ENCODE measurements at regions not wholly inside any gene's neighbourhood (a gene's known extent, or its start where the extent isn't known, plus 50 kb on each side); places are given as distances from the start of the nearest gene placed in this dataset.
"Not testable (repeated sequence)": the region's sequence is repeated elsewhere in the genome, so short reads cannot be mapped to it uniquely, and the experiment has no call there.

- Histone ChIP-seq H3K27me3 (ENCODE audit: control insufficient read depth in 5 of 5, insufficient read depth in 4 of 5, low read length in 5 of 5) (no peaks in the 10 kb centered on the region), H3K9ac (ENCODE audit: low read length in 5 of 5) (no peak overlapping the region), H3K9me3 (ENCODE audit: control insufficient read depth in 5 of 5, low read length in 5 of 5) (no peaks in the 10 kb centered on the region), H3K36me3 (ENCODE audit: control insufficient read depth in 5 of 5, insufficient read depth in 5 of 5, low read length in 5 of 5) (no peaks in the 10 kb centered on the region), H3K4me1 (ENCODE audit: control insufficient read depth in 5 of 5, insufficient read depth in 5 of 5, low read length in 5 of 5) (peaks cover 0 to 36% (median 20%) of the 10 kb centered on the region in 5 donors), H3K27ac (ENCODE audit: low read depth, low read length) (no peak overlapping the region), H3K4me3 (ENCODE audit: low read depth in 1 of 5, low read length in 5 of 5) (no peak overlapping the region)
These were observed 77.1 kb downstream of the XCL2 start for GRCh38 chr1:168466714-168467131.

GRCh38 chr1:168466092-168466713 lies 77.6 kb downstream of the XCL2 start:
- H3K9me3 ChIP-seq (ENCODE audit: control insufficient read depth in 5 of 5, low read length in 5 of 5) = no peaks in the 10 kb centered on the region
- H3K27me3 ChIP-seq (ENCODE audit: control insufficient read depth in 5 of 5, insufficient read depth in 4 of 5, low read length in 5 of 5) = no peaks in the 10 kb centered on the region
- H3K36me3 ChIP-seq (ENCODE audit: control insufficient read depth in 5 of 5, insufficient read depth in 5 of 5, low read length in 5 of 5) = no peaks in the 10 kb centered on the region
- no peak overlapping the region for H3K4me3 ChIP-seq (ENCODE audit: low read depth in 1 of 5, low read length in 5 of 5)
- H3K27ac ChIP-seq (ENCODE audit: low read depth, low read length) = no peak overlapping the region
- no peak overlapping the region for H3K9ac ChIP-seq (ENCODE audit: low read length in 5 of 5)
- peaks cover 0 to 36% (median 20%) of the 10 kb centered on the region in 5 donors for H3K4me1 ChIP-seq (ENCODE audit: control insufficient read depth in 5 of 5, insufficient read depth in 5 of 5, low read length in 5 of 5)

GRCh38 chr1:168461108-168461507 lies 82.7 kb downstream of the XCL2 start:
- H3K4me1 ChIP-seq (ENCODE audit: control insufficient read depth in 5 of 5, insufficient read depth in 5 of 5, low read length in 5 of 5); H3K27me3 ChIP-seq (ENCODE audit: control insufficient read depth in 5 of 5, insufficient read depth in 4 of 5, low read length in 5 of 5): not testable (repeated sequence)

DNA sequence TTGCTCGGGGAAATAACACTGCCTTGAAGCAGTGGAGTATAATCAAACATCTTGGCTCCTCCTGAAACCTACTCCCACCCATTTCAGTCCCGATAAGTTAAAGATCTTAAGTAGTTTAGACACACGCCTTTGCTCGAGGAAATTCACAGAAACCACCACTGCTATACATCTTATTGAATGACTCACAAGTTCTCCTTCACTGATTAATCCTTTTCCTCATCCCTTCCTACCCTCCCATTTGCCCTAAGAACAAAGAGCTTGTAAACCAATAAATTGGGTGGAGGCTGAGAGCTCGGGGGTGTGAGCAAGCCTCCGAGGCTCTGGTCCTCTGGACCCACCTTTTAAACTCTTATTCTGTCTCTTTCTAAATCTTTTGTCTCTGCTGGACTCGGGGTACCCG lies 86.5 kb downstream of the XCL2 start:
- H3K4me3 ChIP-seq (ENCODE audit: low read depth in 1 of 5, low read length in 5 of 5); H3K27me3 ChIP-seq (ENCODE audit: control insufficient read depth in 5 of 5, insufficient read depth in 4 of 5, low read length in 5 of 5); H3K36me3 ChIP-seq (ENCODE audit: control insufficient read depth in 5 of 5, insufficient read depth in 5 of 5, low read length in 5 of 5); H3K27ac ChIP-seq (ENCODE audit: low read depth, low read length); H3K4me1 ChIP-seq (ENCODE audit: control insufficient read depth in 5 of 5, insufficient read depth in 5 of 5, low read length in 5 of 5); H3K9ac ChIP-seq (ENCODE audit: low read length in 5 of 5): not testable (repeated sequence)
- peaks cover 0 to 12% (median 9%) of the 10 kb centered on the region in 5 donors for H3K9me3 ChIP-seq (ENCODE audit: control insufficient read depth in 5 of 5, low read length in 5 of 5)

More at GRCh38 chr1:168461108-168461507, 82.7 kb downstream of the XCL2 start:
- H3K9ac ChIP-seq (ENCODE audit: low read length in 5 of 5); H3K27ac ChIP-seq (ENCODE audit: low read depth, low read length); H3K4me3 ChIP-seq (ENCODE audit: low read depth in 1 of 5, low read length in 5 of 5); H3K36me3 ChIP-seq (ENCODE audit: control insufficient read depth in 5 of 5, insufficient read depth in 5 of 5, low read length in 5 of 5); H3K9me3 ChIP-seq (ENCODE audit: control insufficient read depth in 5 of 5, low read length in 5 of 5): not testable (repeated sequence)

GRCh38 chr1:168455764-168456163 lies 88.0 kb downstream of the XCL2 start:
- H3K27ac ChIP-seq (ENCODE audit: low read depth, low read length) = no peak overlapping the region

GRCh38 chr1:168454211-168454815 lies 89.5 kb downstream of the XCL2 start:
- Histone ChIP-seq H3K9me3 (ENCODE audit: control insufficient read depth in 5 of 5, low read length in 5 of 5) (peaks cover 0 to 15% (median 10%) of the 10 kb centered on the region in 5 donors), H3K36me3 (ENCODE audit: control insufficient read depth in 5 of 5, insufficient read depth in 5 of 5, low read length in 5 of 5) (no peaks in the 10 kb centered on the region), H3K27ac (ENCODE audit: low read depth, low read length) (no peak overlapping the region), H3K4me1 (ENCODE audit: control insufficient read depth in 5 of 5, insufficient read depth in 5 of 5, low read length in 5 of 5) (no peaks in the 10 kb centered on the region), H3K4me3 (ENCODE audit: low read depth in 1 of 5, low read length in 5 of 5) (no peak overlapping the region), H3K27me3 (ENCODE audit: control insufficient read depth in 5 of 5, insufficient read depth in 4 of 5, low read length in 5 of 5) (no peaks in the 10 kb centered on the region), H3K9ac (ENCODE audit: low read length in 5 of 5) (no peak overlapping the region)

More at GRCh38 chr1:168455764-168456163, 88.0 kb downstream of the XCL2 start:
- Histone ChIP-seq H3K27me3 (ENCODE audit: control insufficient read depth in 5 of 5, insufficient read depth in 4 of 5, low read length in 5 of 5) (no peaks in the 10 kb centered on the region), H3K36me3 (ENCODE audit: control insufficient read depth in 5 of 5, insufficient read depth in 5 of 5, low read length in 5 of 5) (no peaks in the 10 kb centered on the region), H3K9ac (ENCODE audit: low read length in 5 of 5) (no peak overlapping the region), H3K4me1 (ENCODE audit: control insufficient read depth in 5 of 5, insufficient read depth in 5 of 5, low read length in 5 of 5) (no peaks in the 10 kb centered on the region), H3K4me3 (ENCODE audit: low read depth in 1 of 5, low read length in 5 of 5) (no peak overlapping the region), H3K9me3 (ENCODE audit: control insufficient read depth in 5 of 5, low read length in 5 of 5) (peaks cover 0 to 15% (median 10%) of the 10 kb centered on the region in 5 donors)

DNA sequence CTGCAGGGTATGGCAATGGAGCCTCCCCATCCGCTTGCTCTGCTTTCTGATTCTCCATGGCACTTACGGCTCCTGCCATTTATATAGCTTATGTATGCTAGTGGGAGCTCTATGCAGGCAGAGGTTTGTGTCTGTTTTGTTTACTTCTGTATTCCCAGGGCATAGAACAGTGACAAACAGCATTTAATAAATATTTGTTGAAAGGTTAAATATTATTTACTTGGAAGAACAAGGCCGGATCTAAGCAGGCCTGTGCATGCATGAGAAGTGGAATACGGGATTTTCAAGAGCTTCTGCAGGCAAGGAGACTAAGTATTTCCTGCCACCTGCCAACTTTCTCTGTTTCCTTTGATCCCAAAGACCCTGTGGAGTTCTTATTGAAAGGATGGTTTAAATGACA lies 90.7 kb downstream of the XCL2 start:
- no peak overlapping the region for H3K27ac ChIP-seq (ENCODE audit: low read depth, low read length)
- H3K36me3 ChIP-seq (ENCODE audit: control insufficient read depth in 5 of 5, insufficient read depth in 5 of 5, low read length in 5 of 5) = no peaks in the 10 kb centered on the region
- H3K9me3 ChIP-seq (ENCODE audit: control insufficient read depth in 5 of 5, low read length in 5 of 5) = peaks cover 0 to 15% (median 10%) of the 10 kb centered on the region in 5 donors
- H3K4me3 ChIP-seq (ENCODE audit: low read depth in 1 of 5, low read length in 5 of 5) = no peak overlapping the region
- no peak overlapping the region for H3K9ac ChIP-seq (ENCODE audit: low read length in 5 of 5)
- no peaks in the 10 kb centered on the region for H3K27me3 ChIP-seq (ENCODE audit: control insufficient read depth in 5 of 5, insufficient read depth in 4 of 5, low read length in 5 of 5)
- no peaks in the 10 kb centered on the region for H3K4me1 ChIP-seq (ENCODE audit: control insufficient read depth in 5 of 5, insufficient read depth in 5 of 5, low read length in 5 of 5)

DNA sequence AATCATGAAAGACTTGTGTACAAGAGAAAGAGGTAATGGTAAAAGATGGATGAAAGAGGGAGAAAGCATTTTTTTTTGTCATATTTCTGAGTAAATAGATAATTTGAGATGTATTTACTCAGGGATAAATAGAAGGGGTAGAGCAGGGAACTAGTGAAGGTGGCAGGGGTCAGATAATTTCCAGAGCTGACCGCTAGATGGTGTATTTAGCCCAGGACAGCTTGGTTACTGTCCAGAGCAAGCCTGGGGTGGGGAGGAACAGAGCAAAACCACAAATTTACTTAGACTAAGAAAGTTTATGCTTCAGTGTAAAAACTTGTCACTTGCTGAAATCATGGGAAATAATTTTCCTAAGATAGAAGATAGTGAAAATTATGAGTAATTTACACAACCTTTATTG lies 91.5 kb downstream of the XCL2 start:
- Histone ChIP-seq H3K27me3 (ENCODE audit: control insufficient read depth in 5 of 5, insufficient read depth in 4 of 5, low read length in 5 of 5) (no peaks in the 10 kb centered on the region), H3K9me3 (ENCODE audit: control insufficient read depth in 5 of 5, low read length in 5 of 5) (peaks cover 0 to 15% (median 10%) of the 10 kb centered on the region in 5 donors), H3K4me1 (ENCODE audit: control insufficient read depth in 5 of 5, insufficient read depth in 5 of 5, low read length in 5 of 5) (no peaks in the 10 kb centered on the region), H3K27ac (ENCODE audit: low read depth, low read length) (no peak overlapping the region), H3K36me3 (ENCODE audit: control insufficient read depth in 5 of 5, insufficient read depth in 5 of 5, low read length in 5 of 5) (no peaks in the 10 kb centered on the region), H3K4me3 (ENCODE audit: low read depth in 1 of 5, low read length in 5 of 5) (no peak overlapping the region), H3K9ac (ENCODE audit: low read length in 5 of 5) (no peak overlapping the region)

- H3K36me3 ChIP-seq (ENCODE audit: control insufficient read depth in 5 of 5, insufficient read depth in 5 of 5, low read length in 5 of 5) = no peaks in the 10 kb centered on the region
- H3K27ac ChIP-seq (ENCODE audit: low read depth, low read length) = no peak overlapping the region
- H3K27me3 ChIP-seq (ENCODE audit: control insufficient read depth in 5 of 5, insufficient read depth in 4 of 5, low read length in 5 of 5) = no peaks in the 10 kb centered on the region
- H3K9me3 ChIP-seq (ENCODE audit: control insufficient read depth in 5 of 5, low read length in 5 of 5) = peaks cover 0 to 8% (median 7%) of the 10 kb centered on the region in 5 donors
- no peak overlapping the region for H3K4me3 ChIP-seq (ENCODE audit: low read depth in 1 of 5, low read length in 5 of 5)
- no peaks in the 10 kb centered on the region for H3K4me1 ChIP-seq (ENCODE audit: control insufficient read depth in 5 of 5, insufficient read depth in 5 of 5, low read length in 5 of 5)
- no peak overlapping the region for H3K9ac ChIP-seq (ENCODE audit: low read length in 5 of 5)
These were observed 95.9 kb downstream of the XCL2 start for GRCh38 chr1:168447871-168448270.

DNA sequence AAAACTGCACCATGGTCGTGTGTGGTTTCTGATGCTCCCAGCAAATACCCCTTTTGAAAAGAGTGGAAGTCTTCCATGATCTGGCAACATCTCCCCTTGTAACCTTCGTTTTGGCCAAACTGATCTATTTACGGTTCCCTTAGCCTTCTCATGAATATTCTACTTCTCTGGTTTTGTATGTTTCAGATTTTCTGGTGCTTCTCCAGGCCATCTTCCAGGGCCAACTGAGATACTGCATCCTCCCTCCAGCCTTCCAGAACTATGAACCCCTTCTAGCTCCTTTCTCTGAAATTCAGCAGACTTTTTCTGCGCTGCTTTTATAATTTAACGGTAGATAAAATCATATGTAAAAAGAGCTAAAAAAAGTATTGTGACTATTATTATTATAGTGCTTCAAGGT lies 97.7 kb downstream of the XCL2 start:
- Histone ChIP-seq H3K36me3 (ENCODE audit: control insufficient read depth in 5 of 5, insufficient read depth in 5 of 5, low read length in 5 of 5) (no peaks in the 10 kb centered on the region), H3K9ac (ENCODE audit: low read length in 5 of 5) (no peak overlapping the region)

More for the DNA sequence above, 97.7 kb downstream of the XCL2 start:
- no peaks in the 10 kb centered on the region for H3K9me3 ChIP-seq (ENCODE audit: control insufficient read depth in 5 of 5, low read length in 5 of 5)
- no peak overlapping the region for H3K4me3 ChIP-seq (ENCODE audit: low read depth in 1 of 5, low read length in 5 of 5)
- no peaks in the 10 kb centered on the region for H3K4me1 ChIP-seq (ENCODE audit: control insufficient read depth in 5 of 5, insufficient read depth in 5 of 5, low read length in 5 of 5)
- H3K27ac ChIP-seq (ENCODE audit: low read depth, low read length) = no peak overlapping the region
- no peaks in the 10 kb centered on the region for H3K27me3 ChIP-seq (ENCODE audit: control insufficient read depth in 5 of 5, insufficient read depth in 4 of 5, low read length in 5 of 5)
